ENCODE measurements at regions not wholly inside any gene's neighbourhood (a gene's known extent, or its start where the extent isn't known, plus 50 kb on each side); places are given as distances from the start of the nearest gene placed in this dataset.

DNA sequence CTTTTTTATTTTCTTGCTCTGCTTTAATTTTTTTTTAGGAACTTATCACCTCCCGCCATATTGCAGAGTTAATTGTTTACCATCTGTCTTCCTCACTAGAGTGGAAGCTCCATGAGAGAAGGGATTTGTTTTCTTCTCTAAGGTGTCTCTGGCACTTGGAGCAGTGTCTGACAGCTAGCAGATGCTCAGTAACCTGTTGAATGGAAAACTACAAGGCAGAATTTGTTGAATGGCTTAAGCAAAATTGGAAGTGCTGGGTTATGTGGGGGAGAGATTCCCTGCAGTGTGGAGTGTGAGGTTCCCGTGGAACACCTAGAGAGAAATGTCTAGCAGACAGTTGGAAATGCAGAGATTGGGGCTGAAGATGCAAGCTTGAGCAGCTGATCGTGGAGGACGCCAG, 59.5 kb upstream of the PARP1 start:
- TF ChIP-seq, protein P1, sequence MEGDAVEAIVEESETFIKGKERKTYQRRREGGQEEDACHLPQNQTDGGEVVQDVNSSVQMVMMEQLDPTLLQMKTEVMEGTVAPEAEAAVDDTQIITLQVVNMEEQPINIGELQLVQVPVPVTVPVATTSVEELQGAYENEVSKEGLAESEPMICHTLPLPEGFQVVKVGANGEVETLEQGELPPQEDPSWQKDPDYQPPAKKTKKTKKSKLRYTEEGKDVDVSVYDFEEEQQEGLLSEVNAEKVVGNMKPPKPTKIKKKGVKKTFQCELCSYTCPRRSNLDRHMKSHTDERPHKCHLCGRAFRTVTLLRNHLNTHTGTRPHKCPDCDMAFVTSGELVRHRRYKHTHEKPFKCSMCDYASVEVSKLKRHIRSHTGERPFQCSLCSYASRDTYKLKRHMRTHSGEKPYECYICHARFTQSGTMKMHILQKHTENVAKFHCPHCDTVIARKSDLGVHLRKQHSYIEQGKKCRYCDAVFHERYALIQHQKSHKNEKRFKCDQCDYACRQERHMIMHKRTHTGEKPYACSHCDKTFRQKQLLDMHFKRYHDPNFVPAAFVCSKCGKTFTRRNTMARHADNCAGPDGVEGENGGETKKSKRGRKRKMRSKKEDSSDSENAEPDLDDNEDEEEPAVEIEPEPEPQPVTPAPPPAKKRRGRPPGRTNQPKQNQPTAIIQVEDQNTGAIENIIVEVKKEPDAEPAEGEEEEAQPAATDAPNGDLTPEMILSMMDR (IDR thresholded peaks at IDR 0.05), result no peak
- no peak for TF ChIP-seq POLR2A (IDR thresholded peaks at IDR 0.05)
- TF ChIP-seq EP300 (IDR thresholded peaks at IDR 0.05), result no peak
